H9 (cell line): ENCODE measurements at regions not wholly inside any gene's neighbourhood (a gene's known extent, or its start where the extent isn't known, plus 50 kb on each side); places are given as distances from the start of the nearest gene placed in this dataset.

Experiments used
- DNase-seq: peaks from one replicate; pipeline ENCODE4 v3.0.0-alpha.2; 2017
- H2AFZ ChIP-seq: one replicate; pipeline ENCODE4 v1.6.1; 2013; ENCODE audit warnings: mild to moderate bottlenecking, low read length, control low read depth, moderate library complexity
- H2AK5ac ChIP-seq: 2 replicates; pipeline ENCODE4 v1.6.1; 2013; ENCODE audit warnings: low read length, control low read depth, mixed read lengths; ENCODE audit not compliant: insufficient read length
- H2BK120ac ChIP-seq: one replicate; pipeline ENCODE4 v1.6.1; 2013; ENCODE audit warnings: low read depth, mild to moderate bottlenecking, low read length, control low read depth, inconsistent platforms; ENCODE audit not compliant: poor library complexity, severe bottlenecking
- H2BK12ac ChIP-seq: 2 replicates; pipeline ENCODE4 v1.6.1; 2013; ENCODE audit warnings: low read length, control low read depth, mixed read lengths, low read depth; ENCODE audit not compliant: insufficient read length
- H2BK15ac ChIP-seq: 2 replicates; pipeline ENCODE4 v1.6.1; 2013; ENCODE audit warnings: low read depth, low read length, control low read depth
- H2BK20ac ChIP-seq: one replicate; pipeline ENCODE4 v1.6.1; 2013; ENCODE audit warnings: low read depth, mild to moderate bottlenecking, low read length, control low read depth, inconsistent platforms; ENCODE audit not compliant: poor library complexity, severe bottlenecking
- H2BK5ac ChIP-seq: 2 replicates; pipeline ENCODE4 v1.6.1; 2013; ENCODE audit warnings: low read length, control low read depth, mixed read lengths; ENCODE audit not compliant: insufficient read length
- H3K14ac ChIP-seq: 2 replicates; pipeline ENCODE4 v1.6.1; 2013; ENCODE audit warnings: low read length, control low read depth; ENCODE audit not compliant: insufficient read depth
- H3K18ac ChIP-seq: 2 replicates; pipeline ENCODE4 v1.6.1; 2013; ENCODE audit warnings: low read depth, mild to moderate bottlenecking, mixed read lengths, low read length, control low read depth; ENCODE audit not compliant: insufficient read length
- H3K23ac ChIP-seq: 2 replicates; pipeline ENCODE4 v1.6.1; 2013; ENCODE audit warnings: low read length, control low read depth, mixed read lengths, low read depth; ENCODE audit not compliant: insufficient read length
- H3K23me2 ChIP-seq: 2 replicates; pipeline ENCODE4 v1.6.1; 2013; ENCODE audit warnings: low read depth, mild to moderate bottlenecking, mixed read lengths, low read length, control low read depth; ENCODE audit not compliant: insufficient read length, poor library complexity, severe bottlenecking
- H3K27ac ChIP-seq: 2 replicates; pipeline ENCODE4 v1.5.1; 2013; ENCODE audit warnings: low read length, control low read depth, mixed read lengths, low read depth; ENCODE audit not compliant: insufficient read length
- H3K27me3 ChIP-seq: 2 replicates; pipeline ENCODE4 v1.6.1; 2013; ENCODE audit warnings: low read length, control low read depth, inconsistent platforms; ENCODE audit not compliant: insufficient read depth
- H3K4ac ChIP-seq: 2 replicates; pipeline ENCODE4 v1.6.1; 2013; ENCODE audit warnings: low read depth, mild to moderate bottlenecking, control low read depth, inconsistent platforms, low read length, moderate library complexity
- H3K4me1 ChIP-seq: 2 replicates; pipeline ENCODE4 v1.6.1; 2013; ENCODE audit warnings: low read length, control low read depth, inconsistent platforms; ENCODE audit not compliant: insufficient read depth
- H3K4me2 ChIP-seq: 2 replicates; pipeline ENCODE4 v1.6.1; 2013; ENCODE audit warnings: low read length, control low read depth, mixed read lengths; ENCODE audit not compliant: insufficient read length, insufficient read depth
- H3K56ac ChIP-seq: 2 replicates; pipeline ENCODE4 v1.6.1; 2013; ENCODE audit warnings: low read depth, mild to moderate bottlenecking, mixed read lengths, low read length, control low read depth; ENCODE audit not compliant: insufficient read length
- H3K79me1 ChIP-seq: 2 replicates; pipeline ENCODE4 v1.6.1; 2013; ENCODE audit warnings: low read depth, mild to moderate bottlenecking, moderate library complexity, low read length, control low read depth, inconsistent platforms; ENCODE audit not compliant: insufficient read depth, poor library complexity, severe bottlenecking
- H3K79me2 ChIP-seq: 2 replicates; pipeline ENCODE4 v1.6.1; 2013; ENCODE audit warnings: low read length, control low read depth, inconsistent platforms; ENCODE audit not compliant: insufficient read depth
- H3K9ac ChIP-seq: 2 replicates; pipeline ENCODE4 v1.6.1; 2013; ENCODE audit warnings: low read length, control low read depth, mixed read lengths; ENCODE audit not compliant: insufficient read length; ENCODE audit errors: extremely low read depth
- H3K9me3 ChIP-seq: one replicate; pipeline ENCODE4 v1.6.1; 2013; ENCODE audit warnings: low read depth, low read length, inconsistent platforms; ENCODE audit not compliant: control insufficient read depth
- H3T11ph ChIP-seq: one replicate; pipeline ENCODE4 v1.6.1; 2013; ENCODE audit warnings: mild to moderate bottlenecking, low read length, control low read depth, inconsistent platforms
- H4K20me1 ChIP-seq: one replicate; pipeline ENCODE4 v1.6.1; 2013; ENCODE audit not compliant: control insufficient read depth, insufficient read length, insufficient read depth
- H4K5ac ChIP-seq: 2 replicates; pipeline ENCODE4 v1.6.1; 2013; ENCODE audit warnings: low read depth, mild to moderate bottlenecking, mixed read lengths, low read length, control low read depth; ENCODE audit not compliant: insufficient read length
- H4K8ac ChIP-seq: replicated peaks from 2 replicates; pipeline ENCODE4 v1.6.1; 2013; ENCODE audit warnings: low read length, control low read depth, mixed read lengths, low read depth; ENCODE audit not compliant: insufficient read length
- H4K91ac ChIP-seq: 2 replicates; pipeline ENCODE4 v1.6.1; 2013; ENCODE audit warnings: low read depth, mild to moderate bottlenecking, moderate library complexity, mixed read lengths, low read length, control low read depth; ENCODE audit not compliant: insufficient read length
- H3K27ac Mint-ChIP-seq, 3 experiments: 2 replicates in 2 of 3; 3 replicates in 1 of 3; pipeline ENCODE4 v1.8.0; 2020 to 2021; ENCODE audit warnings: mixed read lengths in 3 of 3, mild to moderate bottlenecking in 1 of 3, moderate library complexity in 1 of 3
- H3K27me3 Mint-ChIP-seq: 2 replicates; pipeline ENCODE4 v1.8.0; 2021; ENCODE audit warnings: low read depth, mild to moderate bottlenecking, moderate library complexity, mixed read lengths
- H3K36me3 Mint-ChIP-seq, 3 experiments: 2 replicates in 2 of 3; 3 replicates in 1 of 3; pipeline ENCODE4 v1.8.0; 2020 to 2021; ENCODE audit warnings: low read depth in 3 of 3, mixed read lengths in 3 of 3; ENCODE audit not compliant: insufficient read depth in 1 of 3
- H3K4me1 Mint-ChIP-seq, 2 experiments: 2 replicates each; pipeline ENCODE4 v1.8.0; 2020; ENCODE audit warnings: mixed read lengths in 2 of 2
- H3K4me3 Mint-ChIP-seq, 2 experiments: 2 replicates in 1 of 2; 3 replicates in 1 of 2; pipeline ENCODE4 v1.8.0; 2020 to 2021; ENCODE audit warnings: mild to moderate bottlenecking in 2 of 2, mixed read lengths in 2 of 2, moderate library complexity in 1 of 2
- H3K9me3 Mint-ChIP-seq, 2 experiments: 2 replicates in 1 of 2; 3 replicates in 1 of 2; pipeline ENCODE4 v1.8.0; 2020; ENCODE audit warnings: mild to moderate bottlenecking in 2 of 2, mixed read lengths in 2 of 2, moderate library complexity in 1 of 2
- CTCF ChIP-seq: fragments of 200-600 bp; sonication (generic); conservative IDR thresholded peaks from 3 replicates; pipeline ENCODE4 v1.8.0; 2021; ENCODE audit warnings: antibody characterized with exemption, mild to moderate bottlenecking
- WGBS: extraction: QIAGEN DNeasy Blood & Tissue Kit; methylation state at CpG from one replicate; pipeline ENCODE4 v1.1.7; 2013; ENCODE audit warnings: missing lambda C conversion rate, low lambda C conversion rate, mixed read lengths; ENCODE audit not compliant: insufficient read length; ENCODE audit errors: extremely low coverage; 5-methylcytosine and 5-hydroxymethylcytosine counted together

- WGBS = no CpG with 5 or more reads among the region's 5 CpGs
- H3K4me3 Mint-ChIP-seq = no peak overlapping the region
- Histone ChIP-seq H2BK12ac (no peak overlapping the region), H4K20me1 (no peaks in the 10 kb centered on the region), H3K56ac (no peak overlapping the region), H4K5ac (no peak overlapping the region), H4K8ac (no peak overlapping the region), H2AK5ac (no peak overlapping the region), H2BK120ac (no peak overlapping the region), H3T11ph (no peak overlapping the region), H3K79me2 (no peaks in the 10 kb centered on the region), H3K23ac (no peak overlapping the region), H2BK15ac (no peak overlapping the region), H3K79me1 (no peaks in the 10 kb centered on the region), H2BK5ac (no peak overlapping the region), H3K4me2 (no peak overlapping the region), H3K27ac (no peak overlapping the region), H3K27me3 (no peaks in the 10 kb centered on the region), H2BK20ac (no peak overlapping the region), H3K4ac (no peak overlapping the region), H3K14ac (no peak overlapping the region), H3K18ac (no peak overlapping the region), H4K91ac (no peak overlapping the region), H2AFZ (no peak overlapping the region), H3K9me3 (no peaks in the 10 kb centered on the region), H3K23me2 (no peaks in the 10 kb centered on the region), H3K9ac (no peak overlapping the region), H3K4me1 (no peaks in the 10 kb centered on the region; the same call in 1 of the 2 replicates)
- DNase-seq = no peak
- H3K9me3 Mint-ChIP-seq = no peaks in the 10 kb centered on the region
- no peak for TF ChIP-seq CTCF
- no peak overlapping the region for H3K27ac Mint-ChIP-seq
- peaks cover 5 to 7% of the 10 kb centered on the region in 2 experiments; a peak in 3 of 4 replicates for H3K4me1 Mint-ChIP-seq
- H3K36me3 Mint-ChIP-seq = no peaks in the 10 kb centered on the region
- peaks cover 3% of the 10 kb centered on the region for H3K27me3 Mint-ChIP-seq
These were observed 133.9 kb upstream of the CTAGE1 start for GRCh38 chr18:22551536-22552151.
